ENCODE measurements at regions not wholly inside any gene's neighbourhood (a gene's known extent, or its start where the extent isn't known, plus 50 kb on each side); places are given as distances from the start of the nearest gene placed in this dataset.

DNA sequence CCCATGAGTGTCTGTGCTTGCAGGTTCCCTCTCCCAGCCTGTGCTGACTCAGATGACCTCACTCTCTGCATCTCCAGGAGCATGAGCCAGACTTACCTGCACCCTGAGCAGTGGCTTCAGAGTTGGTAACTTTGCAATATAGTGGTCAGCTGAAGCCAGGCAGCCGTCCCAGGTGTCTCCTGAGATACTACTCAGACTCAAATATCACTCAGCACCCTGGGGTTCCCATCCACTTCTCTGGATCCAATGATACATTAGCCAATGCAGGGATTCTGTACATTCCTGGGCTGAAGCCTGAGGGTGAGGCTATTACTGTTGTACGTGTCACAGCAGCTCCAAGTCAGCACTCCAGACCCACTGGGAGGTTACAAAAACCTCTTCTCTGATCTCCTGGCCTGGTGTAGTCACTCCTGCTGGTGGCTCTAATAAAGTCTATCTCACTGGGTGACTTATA is 87.8 kb upstream of the TOP3B start:
- Histone ChIP-seq H3K4me3 (no peak overlapping the region), H3K36me3 (no peaks in the 10 kb centered on the region), H3K4me1 (no peaks in the 10 kb centered on the region), H3K9me3 (no peaks in the 10 kb centered on the region), H3K27ac (no peak overlapping the region), H3K27me3 (no peaks in the 10 kb centered on the region)
- no peak for TF ChIP-seq CTCF (IDR thresholded peaks at IDR 0.05)
- TF ChIP-seq POLR2A (IDR thresholded peaks at IDR 0.05): no peak
- no peak for DNase-seq

DNA sequence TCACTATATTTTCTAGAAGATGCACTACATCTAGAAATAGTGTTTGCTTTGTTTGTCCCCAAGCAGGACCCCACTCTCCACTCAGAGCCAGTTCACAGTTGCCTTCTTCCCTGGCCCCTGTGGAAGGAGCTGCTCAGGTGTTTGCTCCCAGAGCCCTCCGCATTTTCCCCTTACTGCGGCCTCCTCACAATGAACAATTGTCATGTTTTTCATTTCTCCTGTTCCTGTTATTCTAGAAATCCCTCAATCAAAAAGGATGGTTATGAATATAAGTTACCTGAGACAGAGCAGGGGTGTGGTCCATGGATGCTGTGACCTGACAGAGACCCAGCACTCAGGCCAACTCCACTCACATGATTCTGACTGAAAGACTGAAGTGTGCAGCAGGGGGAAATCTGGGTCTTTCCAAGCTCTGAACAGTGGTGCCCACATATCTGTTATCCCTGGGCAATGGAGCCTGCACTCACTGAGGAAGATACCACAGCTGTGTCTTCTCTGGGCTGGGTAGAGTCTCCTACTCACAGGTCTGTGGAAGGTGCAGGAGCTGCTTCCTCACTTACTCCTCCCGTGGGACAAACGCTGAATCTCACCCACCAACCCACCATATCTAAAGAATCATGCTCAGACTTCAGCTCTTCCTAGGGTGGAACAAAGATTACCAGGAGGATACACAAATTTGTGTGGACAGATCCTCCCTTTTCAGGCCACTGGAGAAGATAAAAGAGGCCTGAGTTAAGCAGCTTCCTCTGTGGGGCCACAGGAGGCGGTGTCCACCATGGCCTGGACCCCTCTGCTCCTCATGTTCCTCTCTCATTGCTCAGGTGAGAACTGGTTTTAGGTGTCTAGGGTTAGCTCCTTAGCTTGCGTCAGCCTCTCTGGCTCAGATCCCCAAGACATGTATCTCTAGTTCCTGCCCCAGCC is 87.1 kb upstream of the TOP3B start:
- DNase-seq: no peak
- Histone ChIP-seq H3K4me3 (no peak overlapping the region), H3K36me3 (no peaks in the 10 kb centered on the region), H3K4me1 (no peaks in the 10 kb centered on the region), H3K27me3 (no peaks in the 10 kb centered on the region), H3K27ac (no peak overlapping the region), H3K9me3 (no peaks in the 10 kb centered on the region)
- TF ChIP-seq CTCF (IDR thresholded peaks at IDR 0.05) (no peak), POLR2A (IDR thresholded peaks at IDR 0.05) (no peak)

DNA sequence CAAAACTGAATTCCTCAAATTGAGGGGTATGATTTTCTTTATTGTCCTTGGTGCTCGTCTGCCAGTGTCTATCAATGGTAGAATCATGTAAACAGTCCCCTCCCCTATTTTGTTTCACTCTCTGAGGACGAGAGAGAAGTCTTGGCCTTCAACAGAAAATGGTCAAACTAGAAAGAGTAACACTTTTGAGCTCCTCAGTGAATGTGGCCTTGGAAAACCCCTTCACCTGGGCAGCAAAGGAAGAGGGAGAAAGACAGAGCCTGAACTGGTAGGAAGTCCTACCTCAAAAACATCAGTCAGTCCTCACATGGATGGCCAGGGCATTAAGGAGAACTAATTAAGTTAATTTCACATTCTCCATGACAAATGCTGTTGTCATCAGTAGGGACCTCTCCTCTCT is 86.1 kb upstream of the TOP3B start:
- no peak for TF ChIP-seq CTCF (IDR thresholded peaks at IDR 0.05)
- no peak for TF ChIP-seq POLR2A (IDR thresholded peaks at IDR 0.05)
- Histone ChIP-seq H3K36me3 (no peaks in the 10 kb centered on the region), H3K27me3 (no peaks in the 10 kb centered on the region), H3K9me3 (no peaks in the 10 kb centered on the region), H3K4me1 (no peaks in the 10 kb centered on the region), H3K4me3 (no peak overlapping the region), H3K27ac (no peak overlapping the region)
- DNase-seq: no peak

GRCh38 chr22:22068025-22068424 is 85.4 kb upstream of the TOP3B start:
- Histone ChIP-seq H3K9me3 (no peaks in the 10 kb centered on the region), H3K36me3 (no peaks in the 10 kb centered on the region), H3K27ac (no peak overlapping the region), H3K4me3 (no peak overlapping the region), H3K27me3 (no peaks in the 10 kb centered on the region), H3K4me1 (no peaks in the 10 kb centered on the region)
- DNase-seq: no peak
- no peak for TF ChIP-seq CTCF (IDR thresholded peaks at IDR 0.05)
- no peak for TF ChIP-seq POLR2A (IDR thresholded peaks at IDR 0.05)

DNA sequence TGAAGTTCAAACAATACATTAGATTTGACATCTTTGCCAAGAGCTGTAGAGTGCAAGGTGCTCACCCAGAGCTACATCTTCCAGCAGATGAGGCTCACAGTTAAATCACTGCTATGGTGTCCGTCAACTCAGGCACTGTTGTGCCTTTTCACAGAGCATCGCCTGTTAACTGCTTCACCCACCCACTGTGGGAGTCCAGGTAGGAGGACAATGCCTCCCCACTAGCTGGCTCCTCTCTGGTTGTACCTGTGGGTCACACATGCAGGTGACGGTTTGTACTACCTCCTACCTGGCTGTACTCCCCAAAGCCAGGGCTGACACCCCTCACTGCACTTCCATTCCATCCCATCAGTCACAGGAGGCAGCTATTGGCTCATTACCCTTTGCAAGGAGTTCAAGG is 84.6 kb upstream of the TOP3B start:
- Histone ChIP-seq H3K27me3 (no peaks in the 10 kb centered on the region), H3K4me3 (no peak overlapping the region), H3K9me3 (no peaks in the 10 kb centered on the region), H3K27ac (no peak overlapping the region), H3K36me3 (no peaks in the 10 kb centered on the region), H3K4me1 (no peaks in the 10 kb centered on the region)
- no peak for TF ChIP-seq CTCF (IDR thresholded peaks at IDR 0.05)
- no peak for TF ChIP-seq POLR2A (IDR thresholded peaks at IDR 0.05)
- no peak for DNase-seq

All from Peyer's patch (tissue), 4 donors.